Lung microvascular endothelial cell (primary cell): ENCODE measurements at regions not wholly inside any gene's neighbourhood (a gene's known extent, or its start where the extent isn't known, plus 50 kb on each side); places are given as distances from the start of the nearest gene placed in this dataset.

Experiments
- DNase-seq, 2 donors: peaks; one replicate each; pipeline versions ENCODE4 v3.0.0 to v3.0.0-alpha.2; 2010; ENCODE audit warnings: low read depth in 2 of 2

GRCh38 chr4:148770377-148770776, 328.2 kb upstream of the NR3C2 start:
- peak in 1 of 2 donors; percentile 11 for DNase-seq

DNA sequence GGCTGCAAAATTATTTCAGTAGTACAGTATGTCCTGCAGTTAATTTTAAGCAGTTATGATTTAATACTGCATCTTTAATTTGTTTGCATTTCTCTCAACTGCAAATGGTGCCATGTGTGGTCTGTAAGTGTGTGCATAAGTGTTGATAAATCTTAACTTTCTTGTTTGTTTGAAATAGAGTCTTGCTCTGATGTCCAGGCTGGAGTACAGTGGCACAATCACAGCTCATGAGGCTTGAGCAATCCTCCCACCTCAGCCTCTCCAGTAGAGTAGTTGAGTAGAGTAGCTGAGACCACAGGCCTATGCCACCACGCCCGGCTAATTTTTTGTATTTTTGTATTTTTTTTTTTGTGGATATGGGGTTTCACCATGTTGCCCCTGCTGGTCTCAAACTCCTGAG, 322.5 kb upstream of the NR3C2 start:
- DNase-seq = no peak

GRCh38 chr4:148757171-148757570, 315.0 kb upstream of the NR3C2 start:
- no peak for DNase-seq

- no peak for DNase-seq
Measured at GRCh38 chr4:148749403-148749802, 307.2 kb upstream of the NR3C2 start.

DNA sequence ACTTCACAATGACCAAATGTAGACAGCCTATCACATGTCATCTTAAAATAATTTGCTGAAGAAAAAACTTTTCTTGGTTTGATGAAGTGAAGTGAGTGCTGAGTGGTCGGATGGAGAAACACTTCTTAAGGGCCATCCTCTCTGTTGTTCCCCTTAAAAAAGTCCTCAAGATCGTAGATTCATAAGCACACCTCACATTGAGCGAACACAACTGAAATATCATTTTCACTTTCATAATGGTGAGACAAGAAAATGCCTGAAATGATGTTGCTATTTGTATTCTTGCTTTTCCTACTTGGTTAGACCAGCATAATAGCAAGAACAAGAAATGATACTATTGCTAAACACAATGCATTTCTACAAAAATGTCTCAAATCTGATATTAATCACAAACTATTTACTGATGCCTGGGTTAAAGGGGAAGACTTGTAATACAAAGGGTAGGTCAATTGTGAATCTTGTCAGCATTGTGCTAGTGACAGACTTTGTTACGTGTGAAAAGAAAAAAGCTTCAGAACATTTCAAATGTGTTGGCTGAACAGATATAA, 305.6 kb upstream of the NR3C2 start:
- no peak for DNase-seq

GRCh38 chr4:148740701-148741100, 298.5 kb upstream of the NR3C2 start:
- no peak for DNase-seq

DNA sequence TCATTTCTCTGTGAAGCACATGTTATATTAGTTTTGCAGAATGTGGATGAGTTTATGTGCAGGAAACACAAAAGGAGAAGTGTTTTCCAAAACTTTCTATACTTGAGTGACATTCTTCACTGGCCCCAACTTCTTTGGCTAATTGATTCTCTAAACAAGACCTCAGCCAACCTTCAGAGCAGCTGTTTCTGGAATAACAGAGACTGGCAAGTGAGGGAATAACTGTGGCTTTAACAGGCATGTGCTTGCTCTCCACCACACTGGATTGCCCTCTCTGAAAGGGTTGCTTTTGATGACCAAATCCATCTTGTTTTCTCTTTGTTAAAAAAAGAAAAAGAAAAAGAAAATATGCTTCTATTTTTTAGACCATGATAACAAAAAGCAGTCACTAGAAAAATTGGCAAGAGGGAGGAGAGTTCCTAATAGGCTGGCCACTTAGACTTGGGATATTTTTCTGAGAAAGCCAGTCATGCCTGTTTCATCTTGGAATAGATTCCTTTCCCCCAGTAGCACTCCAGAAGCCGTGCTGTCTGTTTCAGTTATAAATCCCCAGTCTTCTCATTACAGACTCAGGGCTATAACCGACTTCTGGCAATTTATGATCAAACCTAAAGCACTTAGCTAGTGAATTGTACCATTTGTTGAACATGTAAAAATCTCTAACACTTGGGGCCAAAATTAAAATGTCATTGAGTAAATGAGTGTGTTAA, 295.0 kb upstream of the NR3C2 start:
- no peak for DNase-seq

- DNase-seq = no peak
Measured at GRCh38 chr4:148735432-148736155, 293.4 kb upstream of the NR3C2 start.

GRCh38 chr4:148730766-148731165, 288.6 kb upstream of the NR3C2 start:
- DNase-seq = no peak

DNA sequence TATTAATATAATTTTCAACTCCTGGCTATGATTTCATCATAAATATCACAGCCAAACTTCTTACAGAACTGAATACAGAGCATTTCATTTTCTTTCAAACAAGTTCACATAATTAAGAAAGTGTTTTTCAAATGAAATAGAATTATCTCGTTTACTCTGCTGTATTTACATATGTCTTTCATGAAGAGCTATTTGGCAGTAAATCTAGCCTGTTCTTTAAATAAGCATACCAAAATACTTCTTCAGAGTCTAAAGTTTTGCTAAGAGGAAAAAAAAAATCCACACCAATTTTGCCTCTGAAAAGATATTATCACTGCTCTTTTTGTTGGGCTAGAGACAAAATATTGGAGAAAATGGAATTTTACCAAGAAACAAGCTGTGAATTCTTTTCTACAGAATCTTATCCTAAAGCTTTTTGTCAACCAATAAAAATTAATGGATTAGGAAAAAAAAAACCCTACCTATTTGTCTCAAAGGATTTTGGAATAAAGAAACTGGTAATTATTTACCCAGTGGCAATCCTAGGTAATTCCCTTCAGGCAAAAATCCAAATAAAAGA, 287.9 kb upstream of the NR3C2 start:
- no peak for DNase-seq

DNA sequence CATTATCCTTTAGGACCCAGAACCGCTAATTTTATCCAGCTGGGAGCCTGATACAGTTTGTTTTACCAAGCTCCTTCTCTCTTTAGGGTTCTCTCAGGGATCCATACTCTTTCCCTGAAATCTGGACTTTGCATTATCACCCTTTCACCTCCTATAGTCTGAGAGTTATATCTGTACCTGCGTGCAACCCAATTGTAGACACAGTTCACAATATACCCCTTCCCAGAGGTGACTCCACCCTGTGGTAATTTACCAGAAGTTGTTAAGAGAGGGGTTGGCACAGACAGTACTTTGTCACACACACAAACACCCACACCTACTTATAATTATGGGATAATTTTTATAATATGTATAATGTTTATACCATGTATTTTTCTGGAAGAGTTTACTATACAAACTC, 275.8 kb upstream of the NR3C2 start:
- no peak for DNase-seq

- DNase-seq = peak; percentile 11 to 34
Measured at GRCh38 chr4:148716431-148717052, 274.3 kb upstream of the NR3C2 start.

DNA sequence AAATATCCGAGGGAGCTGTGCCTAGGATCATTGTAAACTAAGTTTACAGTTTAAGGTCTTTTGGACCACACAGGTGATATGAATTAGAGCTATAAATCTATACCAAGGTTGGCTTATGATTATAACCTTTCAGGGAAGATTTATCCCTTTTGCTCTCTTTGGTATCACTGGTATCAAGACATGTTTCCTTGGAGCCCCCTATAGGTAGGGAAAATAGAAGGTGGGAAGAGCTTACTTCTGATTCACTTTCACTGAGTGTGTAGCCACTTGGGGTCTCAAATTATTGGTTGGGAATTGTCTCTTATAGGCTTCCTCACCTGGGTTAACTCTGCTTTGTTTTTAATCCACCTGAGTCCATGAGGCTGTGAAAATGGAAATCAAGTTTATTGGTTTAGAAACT, 262.1 kb upstream of the NR3C2 start:
- peak; percentile 29 to 40 for DNase-seq

- no peak for DNase-seq
Measured at GRCh38 chr4:148694702-148695101, 252.5 kb upstream of the NR3C2 start.

DNA sequence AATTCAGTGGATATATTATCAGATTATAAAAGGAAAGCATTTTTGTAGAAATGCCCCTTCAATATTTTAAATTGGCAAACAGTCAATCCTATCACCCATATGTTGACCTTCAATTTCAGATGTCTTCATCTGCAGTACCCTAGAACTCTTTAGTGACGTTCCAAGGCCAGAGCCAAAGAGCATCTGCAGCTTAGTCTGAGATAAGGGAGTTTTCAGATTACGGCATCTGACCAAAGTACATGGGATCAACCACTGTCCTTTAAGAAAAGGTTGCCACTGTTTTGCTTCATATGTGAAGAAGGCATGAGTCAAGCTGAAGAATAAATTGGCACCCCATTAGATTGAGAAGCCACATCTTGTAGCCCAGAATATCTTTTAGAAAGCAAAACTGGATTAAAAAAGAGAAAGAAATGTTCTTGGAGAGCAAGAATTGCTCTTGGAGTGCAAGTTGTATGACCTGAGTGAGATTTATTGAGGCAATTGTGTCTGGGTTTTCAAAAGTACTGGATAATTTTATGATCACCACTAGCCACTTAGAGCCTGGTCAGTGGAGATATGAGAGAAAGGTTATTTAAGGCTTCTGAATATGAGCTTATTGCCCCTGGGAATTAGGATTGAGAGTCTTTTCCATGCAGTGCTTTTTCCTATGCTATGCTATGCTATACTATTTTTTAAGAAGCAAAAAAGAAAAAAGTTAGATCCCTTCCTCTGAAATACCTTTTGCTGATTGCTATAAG, 251.9 kb upstream of the NR3C2 start:
- DNase-seq = no peak

DNA sequence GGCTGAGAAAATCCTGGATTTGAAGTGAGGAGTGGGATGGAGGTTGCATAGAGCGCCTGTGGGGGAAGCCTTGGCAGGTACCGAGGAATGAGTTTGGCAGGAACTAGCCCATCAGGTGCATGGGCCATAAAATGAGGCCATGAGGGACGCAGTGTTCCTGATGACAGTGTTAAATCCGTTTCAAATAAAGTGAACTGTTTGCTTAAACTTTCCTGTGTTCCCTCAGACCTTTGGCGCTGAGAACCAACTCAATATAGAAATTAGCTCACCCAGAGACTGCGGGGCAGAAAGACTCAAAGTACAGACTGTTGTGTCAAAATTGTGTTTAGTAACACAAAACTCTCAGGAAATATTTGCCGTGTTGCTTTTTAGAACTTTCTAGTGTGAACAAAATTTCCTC, 250.0 kb upstream of the NR3C2 start:
- no peak for DNase-seq

DNA sequence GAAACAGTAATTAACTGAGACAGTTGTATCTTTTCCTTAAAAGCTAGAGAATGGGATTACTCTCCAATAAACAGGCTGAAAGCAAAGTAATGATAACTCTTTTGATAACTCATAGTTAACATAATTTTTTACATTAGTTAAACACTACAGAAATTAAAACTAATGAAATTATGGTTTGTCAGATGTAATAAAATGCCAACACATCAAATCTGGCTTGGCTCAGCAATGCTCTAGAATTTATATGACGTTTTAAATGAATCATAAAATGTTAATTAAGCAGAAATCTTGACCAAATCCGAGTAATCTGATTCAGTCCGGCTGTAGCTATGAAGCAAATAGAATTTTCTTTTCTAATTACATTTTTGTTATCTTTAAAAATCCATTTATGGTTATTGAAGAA, 244.2 kb upstream of the NR3C2 start:
- DNase-seq = no peak

DNA sequence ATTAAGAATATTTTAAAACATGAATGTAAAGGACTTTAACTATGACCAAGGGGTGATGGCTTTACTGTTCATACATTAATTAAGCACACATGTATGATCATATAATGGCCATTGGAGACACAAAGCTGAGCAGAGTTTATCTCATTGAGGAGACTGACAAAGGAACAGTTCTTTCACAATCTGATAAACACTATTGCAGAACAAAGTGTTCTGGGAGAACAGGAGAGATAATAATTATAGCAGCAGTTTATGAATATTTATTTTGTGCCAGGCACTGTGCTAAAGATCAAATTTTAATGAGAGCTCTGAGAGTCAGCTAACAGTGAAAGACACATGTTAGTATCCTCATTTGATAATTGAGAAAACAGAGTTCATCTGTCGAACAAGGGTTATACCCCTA, 242.4 kb upstream of the NR3C2 start:
- no peak for DNase-seq

DNA sequence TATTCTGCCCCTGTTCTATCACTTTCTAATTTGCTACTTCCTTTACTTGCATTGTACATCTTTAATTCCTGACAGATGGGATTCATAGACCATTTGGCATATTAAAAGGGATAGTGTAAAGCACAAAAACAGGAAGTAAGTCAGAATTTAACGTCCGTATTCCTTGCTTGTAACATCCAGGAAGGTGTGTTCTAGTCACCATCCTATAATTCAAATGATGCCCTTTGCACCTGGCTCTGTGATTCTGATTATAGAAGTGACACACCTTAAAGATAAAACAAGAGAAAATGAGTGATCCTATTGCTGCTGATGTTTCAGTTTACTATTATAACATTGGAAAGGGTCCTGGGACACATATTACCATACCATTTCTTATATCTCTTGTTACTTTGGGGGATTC, 238.7 kb upstream of the NR3C2 start:
- DNase-seq = no peak

- no peak for DNase-seq
Measured at GRCh38 chr4:148676344-148676743, 234.1 kb upstream of the NR3C2 start.

- no peak for DNase-seq
Measured at GRCh38 chr4:148674876-148675275, 232.7 kb upstream of the NR3C2 start.

DNA sequence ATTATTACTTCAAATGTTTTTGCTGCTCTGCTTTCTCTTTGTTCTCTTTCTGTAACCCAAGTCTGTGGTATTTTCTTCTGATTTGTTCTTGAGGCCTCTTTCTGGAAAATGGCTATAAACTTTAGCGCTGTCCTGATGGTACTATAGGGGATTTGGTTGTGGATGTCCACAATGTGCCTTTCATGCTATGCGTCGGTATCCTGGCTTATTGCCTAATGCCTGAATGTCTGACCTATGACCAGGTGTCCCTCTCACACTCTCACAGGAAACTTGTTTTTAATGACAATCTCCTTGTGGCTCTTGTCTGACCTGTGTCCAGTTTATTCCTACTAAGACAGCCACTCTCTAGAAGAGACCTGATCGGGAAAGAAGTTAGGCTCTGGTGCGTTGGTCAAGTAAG, 222.4 kb upstream of the NR3C2 start:
- DNase-seq = no peak
